Smooth muscle cell (in vitro differentiated cells): ENCODE measurements at regions not wholly inside any gene's neighbourhood (a gene's known extent, or its start where the extent isn't known, plus 50 kb on each side); places are given as distances from the start of the nearest gene placed in this dataset.
"Not testable (repeated sequence)": the region's sequence is repeated elsewhere in the genome, so short reads cannot be mapped to it uniquely, and the experiment has no call there.

Experiments
- DNase-seq: peaks from one replicate; lab custom pipeline; 2025; ENCODE audit not compliant: unreplicated experiment; lab: John Stamatoyannopoulos, UW
- H2AFZ ChIP-seq: fragments of 200-600 bp; sonication (generic); 2 replicates; pipeline ENCODE4 v1.6.0; 2016; ENCODE audit warnings: antibody characterized with exemption, low read depth, mild to moderate bottlenecking
- H3F3A ChIP-seq: fragments of 200-600 bp; sonication (generic); 2 replicates; pipeline ENCODE4 v1.6.0; 2017; ENCODE audit warnings: antibody characterized with exemption, low read depth
- H3K27ac ChIP-seq: fragments of 200-600 bp; sonication (generic); 2 replicates; pipeline ENCODE4 v1.5.1; 2016; ENCODE audit warnings: low read depth, mild to moderate bottlenecking
- H3K27me3 ChIP-seq: fragments of 200-600 bp; sonication (generic); 2 replicates; pipeline ENCODE4 v1.6.1; 2016; ENCODE audit warnings: low read depth, mild to moderate bottlenecking
- H3K36me3 ChIP-seq: fragments of 200-600 bp; sonication (generic); 2 replicates; pipeline ENCODE4 v1.5.1; 2016; ENCODE audit warnings: low read depth
- H3K4me1 ChIP-seq: fragments of 200-600 bp; sonication (generic); 2 replicates; pipeline ENCODE4 v1.5.1; 2016; ENCODE audit warnings: low read depth
- H3K4me2 ChIP-seq: fragments of 200-600 bp; sonication (generic); 2 replicates; pipeline ENCODE4 v1.6.0; 2016; ENCODE audit warnings: mild to moderate bottlenecking
- H3K4me3 ChIP-seq: fragments of 200-600 bp; sonication (generic); 2 replicates; pipeline ENCODE4 v1.5.1; 2016; ENCODE audit warnings: mild to moderate bottlenecking
- H3K79me2 ChIP-seq: fragments of 200-600 bp; sonication (generic); 2 replicates; pipeline ENCODE4 v1.6.0; 2016; ENCODE audit warnings: low read depth, mild to moderate bottlenecking
- H3K9ac ChIP-seq: fragments of 200-600 bp; sonication (generic); 2 replicates; pipeline ENCODE4 v1.6.0; 2016; ENCODE audit warnings: low read depth
- H3K9me3 ChIP-seq: fragments of 200-600 bp; sonication (generic); replicated peaks from 2 replicates; pipeline ENCODE4 v1.5.1; 2016; ENCODE audit warnings: low read depth
- H4K20me1 ChIP-seq: fragments of 200-600 bp; sonication (generic); 2 replicates; pipeline ENCODE4 v1.6.0; 2016; ENCODE audit warnings: low read depth
- CTCF ChIP-seq: fragments of 200-600 bp; sonication (generic); IDR thresholded peaks from 2 replicates; pipeline ENCODE4 v1.5.1; 2017; ENCODE audit warnings: borderline replicate concordance, mild to moderate bottlenecking, antibody characterized with exemption; ENCODE audit not compliant: insufficient read depth, poor library complexity, severe bottlenecking
- WGBS: methylation state at CpG from one replicate; pipeline ENCODE4 v1.1.7; 2016; ENCODE audit warnings: low lambda C conversion rate; 5-methylcytosine and 5-hydroxymethylcytosine counted together

GRCh38 chr14:106222731-106223130, 696.3 kb downstream of the TMEM121 start:
- WGBS, result 71% methylated on average over 3 of the region's 3 CpGs
- Histone ChIP-seq H3K4me1 (no peaks in the 10 kb centered on the region), H3K27me3 (no peaks in the 10 kb centered on the region), H2AFZ (no peak overlapping the region), H3K79me2 (no peaks in the 10 kb centered on the region), H3K9ac (no peak overlapping the region), H3K36me3 (no peaks in the 10 kb centered on the region), H3K4me3 (no peak overlapping the region), H3K9me3 (peaks cover 5% of the 10 kb centered on the region), H3K4me2 (no peak overlapping the region), H3F3A (no peaks in the 10 kb centered on the region), H3K27ac (no peak overlapping the region), H4K20me1 (no peaks in the 10 kb centered on the region)
- TF ChIP-seq CTCF, result no peak
- DNase-seq, result no peak

GRCh38 chr14:106227793-106228192, 701.4 kb downstream of the TMEM121 start:
- H3K9ac ChIP-seq, result no peak overlapping the region
- no peak overlapping the region for H3K4me3 ChIP-seq
- H3K9me3 ChIP-seq, result peaks cover 12% of the 10 kb centered on the region
- no peaks in the 10 kb centered on the region for H3F3A ChIP-seq
- no peaks in the 10 kb centered on the region for H4K20me1 ChIP-seq
- no peaks in the 10 kb centered on the region for H3K27me3 ChIP-seq
- no peaks in the 10 kb centered on the region for H3K4me1 ChIP-seq
- WGBS, result 71% methylated on average over 10 of the region's 10 CpGs
- no peak overlapping the region for H2AFZ ChIP-seq
- H3K79me2 ChIP-seq, result no peaks in the 10 kb centered on the region
- no peak for TF ChIP-seq CTCF
- H3K27ac ChIP-seq, result no peak overlapping the region
- no peak overlapping the region for H3K4me2 ChIP-seq
- no peaks in the 10 kb centered on the region for H3K36me3 ChIP-seq
- no peak for DNase-seq

- no peak for TF ChIP-seq CTCF
- no peak overlapping the region for H2AFZ ChIP-seq
- no peaks in the 10 kb centered on the region for H3K4me1 ChIP-seq
- H3K79me2 ChIP-seq, result no peaks in the 10 kb centered on the region
- no peaks in the 10 kb centered on the region for H4K20me1 ChIP-seq
- peaks cover 12% of the 10 kb centered on the region for H3K9me3 ChIP-seq
- H3K4me3 ChIP-seq, result no peak overlapping the region
- no peak overlapping the region for H3K4me2 ChIP-seq
- no peaks in the 10 kb centered on the region for H3K36me3 ChIP-seq
- WGBS, result 66% methylated on average over 6 of the region's 6 CpGs
- no peak for DNase-seq
- no peaks in the 10 kb centered on the region for H3F3A ChIP-seq
- H3K9ac ChIP-seq, result no peak overlapping the region
- no peak overlapping the region for H3K27ac ChIP-seq
- H3K27me3 ChIP-seq, result no peaks in the 10 kb centered on the region
Measured at GRCh38 chr14:106228541-106229158, 702.3 kb downstream of the TMEM121 start.

- Histone ChIP-seq H3K79me2 (no peaks in the 10 kb centered on the region), H3K9ac (no peak overlapping the region), H4K20me1 (no peaks in the 10 kb centered on the region), H3K4me2 (no peak overlapping the region), H3K9me3 (peaks cover 12% of the 10 kb centered on the region), H3F3A (no peaks in the 10 kb centered on the region), H3K27ac (no peak overlapping the region), H3K4me3 (no peak overlapping the region), H3K27me3 (no peaks in the 10 kb centered on the region), H2AFZ (no peak overlapping the region), H3K36me3 (no peaks in the 10 kb centered on the region), H3K4me1 (no peaks in the 10 kb centered on the region)
- WGBS, result 50% methylated on average over 2 of the region's 2 CpGs
- DNase-seq, result no peak
- no peak for TF ChIP-seq CTCF
Measured at GRCh38 chr14:106230071-106230470, 703.7 kb downstream of the TMEM121 start.

- H3K4me3 ChIP-seq, H3K4me1 ChIP-seq, H3K79me2 ChIP-seq, H2AFZ ChIP-seq, H4K20me1 ChIP-seq, H3K27ac ChIP-seq, H3K9ac ChIP-seq, H3K36me3 ChIP-seq, H3F3A ChIP-seq, H3K27me3 ChIP-seq, H3K9me3 ChIP-seq, DNase-seq, H3K4me2 ChIP-seq: not testable (repeated sequence)
- 46% methylated on average over 3 of the region's 3 CpGs for WGBS
Measured at GRCh38 chr14:106233191-106233590, 706.8 kb downstream of the TMEM121 start.
